ENCODE measurements at regions not wholly inside any gene's neighbourhood (a gene's known extent, or its start where the extent isn't known, plus 50 kb on each side); places are given as distances from the start of the nearest gene placed in this dataset.
A peak's percentile ranks its signal among the peaks of the same experiment; 100 is the strongest.
"Not testable (repeated sequence)": the region's sequence is repeated elsewhere in the genome, so short reads cannot be mapped to it uniquely, and the experiment has no call there.

- DNase-seq (ENCODE audit: low spot score) = no peak
Observed at GRCh38 chr11:37511425-37511933, 913.4 kb upstream of the RAG2 start.

- no peak for DNase-seq (ENCODE audit: low spot score)
Observed at GRCh38 chr11:37509506-37509905, 911.5 kb upstream of the RAG2 start.

DNA sequence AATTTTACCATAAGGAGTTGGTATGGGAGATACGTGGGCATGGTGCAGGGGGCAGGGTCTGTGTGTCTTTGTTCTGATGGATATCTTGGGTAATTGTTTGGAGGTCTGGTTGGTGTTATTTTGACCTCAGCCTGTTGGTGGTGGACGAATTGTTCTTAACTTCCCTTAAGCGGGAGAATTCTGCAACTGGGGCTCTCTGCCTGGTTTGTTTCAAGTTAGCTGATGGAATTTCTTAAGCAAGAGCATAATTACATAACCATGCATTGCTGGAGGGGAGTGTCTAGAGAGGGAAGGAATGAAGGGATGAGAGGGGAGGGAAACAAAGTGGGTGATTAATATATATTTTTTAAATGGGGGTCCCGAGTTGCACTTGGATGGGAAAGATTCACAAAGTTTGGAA lies 908.5 kb upstream of the RAG2 start:
- DNase-seq (ENCODE audit: low spot score) = no peak

GRCh38 chr11:37505406-37505805 lies 907.4 kb upstream of the RAG2 start:
- no peak for DNase-seq (ENCODE audit: low spot score)

DNA sequence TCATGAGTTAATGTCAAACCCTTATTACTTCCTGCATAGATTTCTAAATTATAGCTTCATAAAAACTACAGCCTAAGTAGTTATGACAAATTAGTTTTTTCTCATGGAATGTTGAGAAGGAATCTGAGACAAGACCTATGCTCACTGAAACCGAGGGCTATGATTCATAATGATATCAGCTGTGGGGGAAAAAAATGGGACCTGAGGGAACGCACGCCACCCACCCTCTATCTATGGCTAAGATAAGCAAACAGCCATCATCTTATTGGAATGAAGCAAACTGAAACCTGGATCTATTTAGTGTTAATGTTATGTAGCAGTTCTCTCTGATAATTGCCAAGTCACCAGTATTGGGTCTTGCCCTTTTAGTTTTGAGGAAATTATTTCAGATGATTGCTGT lies 906.9 kb upstream of the RAG2 start:
- DNase-seq (ENCODE audit: low spot score) = no peak

- peak; percentile 46 for DNase-seq (ENCODE audit: low spot score)
Observed at GRCh38 chr11:37504060-37504611, 906.1 kb upstream of the RAG2 start.

GRCh38 chr11:37503411-37504059 lies 905.5 kb upstream of the RAG2 start:
- DNase-seq (ENCODE audit: low spot score) = no peak

- no peak for DNase-seq (ENCODE audit: low spot score)
Observed at GRCh38 chr11:37502202-37502601, 904.2 kb upstream of the RAG2 start.

DNA sequence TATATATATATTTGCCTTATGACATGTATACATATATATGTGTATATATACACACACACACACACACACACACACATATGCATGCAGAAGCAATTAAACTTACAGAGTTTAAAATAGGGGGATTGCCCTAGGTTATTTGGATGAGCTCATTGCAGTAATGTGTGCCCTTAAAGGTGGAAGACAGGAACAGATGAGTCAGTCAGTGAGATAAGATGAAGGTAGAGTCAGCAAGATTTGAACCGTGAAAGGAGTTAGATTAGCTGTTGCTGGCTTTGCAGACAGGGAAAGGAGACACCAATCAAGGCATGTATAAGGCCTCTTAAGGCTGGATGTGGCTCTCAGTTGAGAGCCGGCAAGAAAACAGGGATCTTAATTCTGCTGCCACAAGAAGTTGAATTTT lies 902.4 kb upstream of the RAG2 start:
- DNase-seq (ENCODE audit: low spot score) = no peak

DNA sequence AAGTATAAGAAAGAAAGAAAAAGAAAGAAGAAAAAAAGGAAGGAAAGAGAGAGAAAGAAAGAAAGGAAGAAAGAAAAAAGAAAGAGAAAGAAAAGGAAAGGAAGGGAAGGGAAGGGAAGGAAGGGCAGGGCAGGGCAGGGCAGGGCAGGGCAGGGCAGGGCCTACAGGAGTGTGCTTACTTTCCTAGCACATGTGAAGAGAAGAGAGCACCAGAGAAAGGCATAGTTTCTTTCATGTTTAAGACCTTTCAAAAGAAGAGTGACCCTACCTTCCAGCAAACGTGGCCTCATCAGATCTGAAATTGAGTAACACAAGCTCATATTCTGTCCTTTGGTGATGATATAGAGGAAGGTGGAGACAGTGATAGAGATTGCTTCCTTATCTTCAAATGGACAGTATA lies 899.3 kb upstream of the RAG2 start:
- no peak for DNase-seq (ENCODE audit: low spot score)

GRCh38 chr11:37496201-37496600 lies 898.2 kb upstream of the RAG2 start:
- no peak for DNase-seq (ENCODE audit: low spot score)

GRCh38 chr11:37484298-37484697 lies 886.3 kb upstream of the RAG2 start:
- no peak for DNase-seq (ENCODE audit: low spot score)

DNA sequence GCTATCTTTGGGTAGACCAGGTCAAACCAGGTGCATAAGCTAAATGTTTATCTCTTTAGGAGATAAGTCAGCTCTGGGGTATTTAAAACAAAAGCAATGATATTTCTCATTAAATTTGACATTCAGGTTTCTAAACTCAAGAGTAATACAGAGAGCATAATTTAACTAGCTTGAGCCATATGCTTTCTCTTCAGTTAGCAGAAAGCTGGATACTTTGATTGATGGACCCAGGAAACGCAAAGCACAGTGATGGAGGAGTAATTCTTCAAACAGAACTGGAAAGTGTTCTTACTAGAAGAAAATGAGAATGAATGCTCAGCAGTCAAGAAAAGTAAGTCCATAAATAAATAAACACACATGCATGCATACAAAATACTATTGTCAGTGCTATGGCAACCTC lies 885.7 kb upstream of the RAG2 start:
- no peak for DNase-seq (ENCODE audit: low spot score)

DNA sequence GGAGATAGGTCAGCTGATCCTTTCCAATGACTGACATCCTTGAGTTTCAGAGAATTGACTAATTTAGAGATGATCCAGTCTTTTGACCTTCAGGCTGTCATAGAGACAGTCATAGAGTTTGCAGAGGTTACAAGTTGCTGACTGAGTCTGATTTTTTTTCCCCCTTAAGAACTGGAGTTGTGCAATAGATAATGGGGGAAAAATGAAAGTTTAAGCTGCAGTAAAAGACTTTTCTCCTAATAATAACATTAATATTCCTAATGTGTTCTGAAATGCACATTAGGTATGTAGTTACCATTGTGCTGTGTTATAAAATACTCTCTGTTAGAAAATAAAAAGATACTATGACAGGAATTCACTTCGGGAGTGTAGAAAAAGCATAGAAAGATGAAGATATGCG lies 876.9 kb upstream of the RAG2 start:
- no peak for DNase-seq (ENCODE audit: low spot score)

- DNase-seq (ENCODE audit: low spot score) = no peak
Observed at GRCh38 chr11:37468344-37468743, 870.3 kb upstream of the RAG2 start.

DNA sequence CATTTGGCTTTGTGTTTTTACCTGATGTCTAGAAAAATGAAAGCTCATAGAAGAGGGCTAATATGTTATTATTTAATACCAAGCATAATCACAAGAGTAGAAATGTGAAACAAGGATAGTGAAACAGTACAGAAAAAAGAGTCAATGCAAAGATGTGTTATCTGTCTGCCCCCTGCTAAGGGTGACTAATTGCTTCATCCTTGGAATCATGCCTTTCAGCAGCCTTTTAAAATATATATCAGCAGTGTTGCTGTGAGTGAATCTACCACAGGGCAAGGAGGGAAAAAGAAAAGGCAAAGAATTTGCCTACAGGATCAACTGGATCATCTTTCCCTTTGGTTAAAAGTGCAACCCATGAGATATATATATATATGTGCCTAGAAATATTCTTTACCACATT lies 867.2 kb upstream of the RAG2 start:
- no peak for DNase-seq (ENCODE audit: low spot score)

GRCh38 chr11:37459456-37459855 lies 861.4 kb upstream of the RAG2 start:
- no peak for DNase-seq (ENCODE audit: low spot score)

DNA sequence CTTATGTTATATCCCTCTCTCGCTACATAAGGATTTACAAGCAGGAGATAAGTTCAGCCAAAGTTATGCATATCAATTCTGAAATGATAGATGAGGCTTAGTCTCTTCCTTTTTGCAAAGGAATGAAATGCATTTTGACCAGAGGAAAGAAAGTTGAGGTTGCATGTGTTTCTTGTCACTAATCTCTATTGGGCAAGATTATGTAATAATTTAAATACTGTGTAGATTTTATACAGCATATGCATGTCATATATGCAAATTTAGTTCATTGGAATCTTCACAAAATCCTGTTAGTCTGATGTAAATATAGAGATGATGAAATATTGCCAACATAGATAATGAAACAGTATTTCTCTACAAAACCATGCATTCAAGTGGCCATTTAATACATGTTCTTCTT lies 858.7 kb upstream of the RAG2 start:
- no peak for DNase-seq (ENCODE audit: low spot score)

- no peak for DNase-seq (ENCODE audit: low spot score)
Observed at GRCh38 chr11:37451903-37452302, 853.9 kb upstream of the RAG2 start.

GRCh38 chr11:37450613-37451012 lies 852.6 kb upstream of the RAG2 start:
- no peak for DNase-seq (ENCODE audit: low spot score)

GRCh38 chr11:37449146-37449545 lies 851.1 kb upstream of the RAG2 start:
- peak; percentile 40 for DNase-seq (ENCODE audit: low spot score)

GRCh38 chr11:37442576-37442975 lies 844.5 kb upstream of the RAG2 start:
- DNase-seq (ENCODE audit: low spot score) = no peak

GRCh38 chr11:37431633-37432230 lies 833.7 kb upstream of the RAG2 start:
- not testable (repeated sequence) for DNase-seq (ENCODE audit: low spot score)
